ENCODE measurements at regions not wholly inside any gene's neighbourhood (a gene's known extent, or its start where the extent isn't known, plus 50 kb on each side); places are given as distances from the start of the nearest gene placed in this dataset.

DNA sequence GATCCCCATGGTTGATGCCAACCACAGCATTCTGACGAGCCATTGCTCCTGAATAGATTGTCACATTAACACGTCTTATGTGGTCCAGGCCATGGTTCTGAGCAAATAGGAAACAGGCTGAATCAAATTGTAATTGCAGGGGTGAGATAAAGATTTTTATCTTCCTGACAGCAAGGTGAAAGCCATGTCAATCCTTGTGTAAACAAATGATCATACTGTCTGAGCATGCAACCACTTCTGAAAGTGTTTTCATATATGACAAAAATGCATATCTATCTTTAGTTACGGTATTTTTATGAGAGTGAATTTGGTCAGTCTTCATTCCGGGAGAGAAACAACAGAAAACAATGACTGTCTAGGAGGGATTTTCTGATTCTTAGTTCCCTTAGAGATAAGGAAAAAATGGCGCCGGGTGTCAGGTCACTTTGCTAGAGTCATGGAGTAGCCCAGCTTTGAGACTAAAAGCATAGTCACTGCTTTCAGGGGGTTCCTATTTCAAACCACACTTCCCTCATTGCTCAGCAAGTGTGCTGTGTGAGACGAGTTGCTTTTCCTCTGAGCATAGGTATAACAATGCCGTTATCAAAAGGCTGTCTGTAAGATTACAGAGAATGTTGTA is 958.9 kb downstream of the DCDC2C start:
- H3K79me2 ChIP-seq (ENCODE audit: low read depth) = no peaks in the 10 kb centered on the region
- 0 out of 2 replicates have a peak, but pooled peaks cover 4% of the 10 kb centered on the region for H3K27me3 ChIP-seq (ENCODE audit: insufficient read depth, low read depth)
- H4K20me1 ChIP-seq (ENCODE audit: insufficient read depth) = no peaks in the 10 kb centered on the region
- H3K9me3 ChIP-seq (ENCODE audit: insufficient read depth, low read depth) = no peaks in the 10 kb centered on the region
- CTCF ChIA-PET = no interaction called here
- no peak for DNase-seq
- BruUV-seq (replicated peaks) = no TSS peak
- no peak overlapping the region for H2AFZ ChIP-seq
- intact Hi-C loops (cut with micrococcal nuclease; ENCODE audit: unreplicated experiment) = no loop called here
- no peak overlapping the region for H3K4me3 ChIP-seq
- no peaks in the 10 kb centered on the region for H3F3A ChIP-seq (ENCODE audit: insufficient read depth, low read depth)
- TF ChIP-seq EZH2 (IDR thresholded peaks at IDR 0.05; ENCODE audit: low read depth) = no peak
- TF ChIP-seq, protein P1, sequence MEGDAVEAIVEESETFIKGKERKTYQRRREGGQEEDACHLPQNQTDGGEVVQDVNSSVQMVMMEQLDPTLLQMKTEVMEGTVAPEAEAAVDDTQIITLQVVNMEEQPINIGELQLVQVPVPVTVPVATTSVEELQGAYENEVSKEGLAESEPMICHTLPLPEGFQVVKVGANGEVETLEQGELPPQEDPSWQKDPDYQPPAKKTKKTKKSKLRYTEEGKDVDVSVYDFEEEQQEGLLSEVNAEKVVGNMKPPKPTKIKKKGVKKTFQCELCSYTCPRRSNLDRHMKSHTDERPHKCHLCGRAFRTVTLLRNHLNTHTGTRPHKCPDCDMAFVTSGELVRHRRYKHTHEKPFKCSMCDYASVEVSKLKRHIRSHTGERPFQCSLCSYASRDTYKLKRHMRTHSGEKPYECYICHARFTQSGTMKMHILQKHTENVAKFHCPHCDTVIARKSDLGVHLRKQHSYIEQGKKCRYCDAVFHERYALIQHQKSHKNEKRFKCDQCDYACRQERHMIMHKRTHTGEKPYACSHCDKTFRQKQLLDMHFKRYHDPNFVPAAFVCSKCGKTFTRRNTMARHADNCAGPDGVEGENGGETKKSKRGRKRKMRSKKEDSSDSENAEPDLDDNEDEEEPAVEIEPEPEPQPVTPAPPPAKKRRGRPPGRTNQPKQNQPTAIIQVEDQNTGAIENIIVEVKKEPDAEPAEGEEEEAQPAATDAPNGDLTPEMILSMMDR (conservative IDR thresholded peaks at IDR 0.05) = no peak
- H3K27ac ChIP-seq = no peak overlapping the region
- no peaks in the 10 kb centered on the region for H3K4me1 ChIP-seq (replicated peaks; ENCODE audit: insufficient read depth)
- H3K9me2 ChIP-seq (ENCODE audit: insufficient read depth) = 0 out of 2 replicates have a peak, but pooled peaks cover 3% of the 10 kb centered on the region
- no peak overlapping the region for H3K4me2 ChIP-seq
- POLR2A ChIA-PET (ENCODE audit: unreplicated experiment) = no interaction called here
- H3K36me3 ChIP-seq (ENCODE audit: low read depth) = no peaks in the 10 kb centered on the region

DNA sequence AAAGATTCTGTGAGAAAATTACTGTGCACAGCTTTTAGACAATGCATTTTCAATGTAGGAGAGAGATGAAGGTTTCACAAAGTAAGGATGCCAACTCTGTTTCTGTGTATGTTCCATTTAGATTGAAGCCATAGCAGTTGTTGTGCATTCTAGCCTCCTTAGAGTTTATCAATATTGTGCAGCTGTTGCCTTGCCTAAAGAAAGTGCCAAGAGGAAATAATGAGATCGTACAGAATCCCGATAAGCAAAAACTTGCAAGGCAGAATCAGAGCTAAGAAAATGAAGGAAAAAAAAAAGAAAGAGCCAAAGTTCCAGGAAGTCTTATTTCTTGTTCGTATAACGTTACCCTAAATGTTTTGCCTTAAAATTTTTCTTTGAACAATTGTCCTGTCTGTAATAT is 965.0 kb downstream of the DCDC2C start:
- no TSS peak for BruUV-seq (replicated peaks)

DNA sequence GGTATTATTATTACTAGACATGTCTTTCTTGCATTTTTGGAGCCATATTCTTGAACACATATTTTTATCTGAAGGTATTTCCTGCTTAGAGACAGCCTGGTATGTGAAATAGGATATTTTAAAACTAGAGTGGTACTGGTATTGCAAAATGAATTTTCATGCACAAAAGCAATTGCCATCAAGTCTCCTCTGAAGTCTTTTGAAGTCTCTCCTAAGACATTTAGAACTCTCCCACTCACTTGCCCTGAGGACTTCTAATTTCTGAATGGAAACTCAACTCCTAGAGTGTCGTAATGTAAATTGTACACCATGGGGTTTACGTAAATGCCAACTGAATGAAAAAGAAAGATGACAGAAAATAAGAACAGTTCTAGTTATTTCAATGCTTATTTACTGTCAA is 967.0 kb downstream of the DCDC2C start:
- Histone ChIP-seq H3K9me2 (ENCODE audit: insufficient read depth) (no peaks in the 10 kb centered on the region), H3K9me3 (ENCODE audit: insufficient read depth, low read depth) (no peaks in the 10 kb centered on the region), H3K4me1 (replicated peaks; ENCODE audit: insufficient read depth) (no peaks in the 10 kb centered on the region), H3K79me2 (ENCODE audit: low read depth) (no peaks in the 10 kb centered on the region), H3K4me2 (no peak overlapping the region), H3K4me3 (no peak overlapping the region), H3K36me3 (ENCODE audit: low read depth) (no peaks in the 10 kb centered on the region), H3K27me3 (ENCODE audit: insufficient read depth, low read depth) (0 out of 2 replicates have a peak, but pooled peaks cover 4% of the 10 kb centered on the region), H4K20me1 (ENCODE audit: insufficient read depth) (no peaks in the 10 kb centered on the region), H2AFZ (no peak overlapping the region), H3F3A (ENCODE audit: insufficient read depth, low read depth) (no peaks in the 10 kb centered on the region), H3K27ac (no peak overlapping the region)
- DNase-seq = no peak
- POLR2A ChIA-PET (ENCODE audit: unreplicated experiment) = no interaction called here
- intact Hi-C loops (cut with micrococcal nuclease; ENCODE audit: unreplicated experiment) = no loop called here
- no TSS peak for BruUV-seq (replicated peaks)
- CTCF ChIA-PET = no interaction called here
- TF ChIP-seq, protein P1 (conservative IDR thresholded peaks at IDR 0.05) = no peak
- TF ChIP-seq EZH2 (IDR thresholded peaks at IDR 0.05; ENCODE audit: low read depth) = no peak

More for the DNA sequence above, 965.0 kb downstream of the DCDC2C start:
- H3K9me3 ChIP-seq (ENCODE audit: insufficient read depth, low read depth) = no peaks in the 10 kb centered on the region
- H3F3A ChIP-seq (ENCODE audit: insufficient read depth, low read depth) = no peaks in the 10 kb centered on the region
- H3K4me2 ChIP-seq = no peak overlapping the region
- H3K27ac ChIP-seq = no peak overlapping the region
- no peaks in the 10 kb centered on the region for H3K79me2 ChIP-seq (ENCODE audit: low read depth)
- no peak for DNase-seq
- ChIA-PET POLR2A (ENCODE audit: unreplicated experiment) (no interaction called here), CTCF (no interaction called here)
- TF ChIP-seq, protein P1 (conservative IDR thresholded peaks at IDR 0.05) = no peak
- intact Hi-C loops (cut with micrococcal nuclease; ENCODE audit: unreplicated experiment) = no loop called here
- H3K9me2 ChIP-seq (ENCODE audit: insufficient read depth) = no peaks in the 10 kb centered on the region
- no peak overlapping the region for H3K4me3 ChIP-seq
- H3K27me3 ChIP-seq (ENCODE audit: insufficient read depth, low read depth) = 0 out of 2 replicates have a peak, but pooled peaks cover 4% of the 10 kb centered on the region
- H4K20me1 ChIP-seq (ENCODE audit: insufficient read depth) = no peaks in the 10 kb centered on the region
- H3K4me1 ChIP-seq (replicated peaks; ENCODE audit: insufficient read depth) = no peaks in the 10 kb centered on the region
- H2AFZ ChIP-seq = no peak overlapping the region
- H3K36me3 ChIP-seq (ENCODE audit: low read depth) = no peaks in the 10 kb centered on the region
